ENCODE measurements at regions not wholly inside any gene's neighbourhood (a gene's known extent, or its start where the extent isn't known, plus 50 kb on each side); places are given as distances from the start of the nearest gene placed in this dataset.
"Not testable (repeated sequence)": the region's sequence is repeated elsewhere in the genome, so short reads cannot be mapped to it uniquely, and the experiment has no call there.

DNA sequence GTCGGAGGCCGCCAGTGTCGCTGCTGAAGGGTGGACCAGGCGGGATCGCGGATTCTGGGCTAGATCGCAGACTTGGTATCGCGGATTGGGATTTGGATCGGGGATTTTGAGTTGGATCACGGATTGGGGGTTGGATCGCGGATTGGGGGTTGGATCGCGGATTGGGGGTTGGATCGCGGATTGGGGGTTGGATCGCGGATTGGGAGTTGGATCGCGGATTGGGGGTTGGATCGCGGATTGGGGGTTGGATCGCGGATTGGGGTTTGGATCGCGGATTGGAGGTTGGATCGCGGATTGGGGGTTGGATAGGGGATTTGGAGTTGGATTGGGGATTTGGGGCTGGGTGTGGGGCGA lies 93.1 kb upstream of the THOC3 start:
- DNase-seq: not testable (repeated sequence)

DNA sequence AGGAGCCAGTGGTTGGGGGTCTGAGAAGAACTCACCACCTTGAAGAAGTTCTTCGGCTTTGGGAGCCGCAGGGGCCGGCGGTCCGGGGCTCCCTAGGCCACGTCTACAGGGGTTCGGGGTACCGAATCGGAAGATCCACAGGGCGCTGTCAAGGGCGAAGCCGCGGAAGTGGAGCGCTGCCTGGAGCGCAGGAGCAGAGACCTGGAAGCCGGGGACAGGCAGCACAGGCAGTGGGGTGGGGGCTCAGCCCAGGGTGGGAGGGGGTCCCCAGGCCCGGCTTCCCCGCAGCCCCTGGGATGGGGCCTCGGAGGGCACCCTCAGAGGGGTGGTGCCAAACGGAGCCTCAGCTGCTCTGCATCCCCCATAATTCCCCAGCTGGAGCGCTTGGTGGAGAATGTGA lies 93.5 kb upstream of the THOC3 start:
- not testable (repeated sequence) for DNase-seq

DNA sequence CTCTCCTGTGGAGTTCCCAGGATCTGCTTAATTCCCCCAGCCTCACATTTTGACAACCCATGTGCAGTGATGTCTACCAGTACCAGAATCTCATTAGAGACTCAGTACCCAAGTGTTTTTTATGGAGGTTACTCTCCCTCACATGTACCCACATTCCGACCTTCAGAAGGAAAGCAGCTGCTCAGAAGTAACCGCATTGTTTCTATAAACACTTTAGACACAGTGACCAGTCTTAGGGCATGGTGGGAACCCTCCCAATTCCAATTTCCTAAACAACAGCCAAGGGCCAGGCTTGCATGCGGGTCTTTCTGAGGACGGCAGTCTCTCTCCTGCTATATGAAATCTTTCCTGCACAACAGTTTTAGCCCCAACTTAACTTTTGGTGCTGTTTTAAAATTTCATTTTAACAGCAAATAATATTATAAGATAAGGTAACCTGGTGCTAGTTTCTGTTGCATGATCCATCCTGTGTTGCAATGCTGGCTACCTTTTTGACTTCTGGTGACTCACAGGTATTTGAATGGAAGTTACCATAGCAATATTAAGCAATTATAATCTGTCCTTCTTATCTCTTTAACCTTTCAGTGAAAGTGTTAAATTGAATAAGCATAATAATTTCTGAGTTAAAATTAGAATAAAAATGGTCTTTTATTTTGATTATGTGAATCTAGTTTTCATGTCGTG lies 98.3 kb upstream of the THOC3 start:
- not testable (repeated sequence) for DNase-seq

DNA sequence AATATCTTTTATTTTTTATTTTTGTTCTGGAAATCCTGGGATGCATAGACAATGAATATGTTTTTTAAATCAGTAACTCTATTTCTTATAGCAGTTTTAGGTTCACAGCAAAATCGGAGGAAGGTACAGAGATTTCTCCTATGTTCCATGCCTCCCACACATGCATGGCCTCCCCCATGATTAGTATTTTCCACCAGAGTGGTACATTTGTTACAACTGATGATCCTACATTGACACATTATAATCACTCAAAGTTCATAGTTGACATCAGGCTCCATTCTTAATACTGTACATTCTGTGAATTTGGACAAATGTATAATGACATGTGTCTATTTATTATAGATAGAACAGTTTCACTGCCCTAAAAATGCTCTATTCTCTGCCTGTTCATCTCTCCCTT lies 99.0 kb upstream of the THOC3 start:
- DNase-seq: not testable (repeated sequence)

DNA sequence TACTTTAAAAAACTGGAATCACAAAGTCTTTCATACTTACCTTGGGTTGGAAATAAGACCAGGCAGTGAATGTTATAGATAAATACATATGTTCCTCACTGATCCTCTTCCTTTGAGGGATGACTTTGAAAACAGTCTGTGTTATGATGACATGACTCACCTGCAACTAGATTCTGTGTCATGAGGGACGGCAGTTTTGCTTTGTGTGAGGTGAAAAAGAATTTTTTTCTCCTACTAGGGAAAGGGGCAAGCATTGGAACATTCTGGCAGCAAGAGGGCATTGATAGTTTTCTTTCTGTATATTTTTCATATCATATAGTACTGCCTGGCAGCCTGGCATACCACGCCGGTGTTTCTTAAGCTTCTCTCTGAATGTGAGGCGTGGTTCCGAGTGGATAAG lies 99.8 kb upstream of the THOC3 start:
- DNase-seq: not testable (repeated sequence)

DNA sequence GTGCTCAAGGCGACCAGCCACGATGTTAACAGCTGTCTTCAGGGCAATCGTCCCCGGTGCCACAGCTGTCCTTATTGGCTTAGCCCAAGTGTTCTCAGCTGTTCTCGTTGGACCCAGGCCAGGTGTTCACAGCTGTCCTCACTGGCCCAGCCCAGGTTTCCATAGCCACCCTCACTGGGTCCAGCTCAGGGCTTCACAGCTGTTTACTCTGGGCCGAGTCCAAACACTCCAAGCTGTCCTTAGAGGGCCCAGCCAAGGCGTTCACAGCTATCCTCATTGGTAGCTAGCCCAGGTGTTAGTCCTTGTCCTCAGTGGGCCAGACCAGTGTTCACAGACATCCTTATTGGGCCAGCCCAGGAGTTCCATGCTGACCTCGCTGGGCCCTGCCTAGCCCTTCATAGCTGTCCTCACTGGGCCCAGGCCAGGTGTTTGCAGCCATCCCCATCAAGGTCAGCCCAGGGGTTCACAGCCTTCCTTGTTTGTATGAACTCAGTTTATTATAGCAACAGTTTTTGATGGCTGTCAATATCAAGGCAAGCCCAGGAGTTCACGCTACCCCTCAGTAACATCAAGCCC lies 106.0 kb upstream of the THOC3 start:
- peak; percentile 45 for DNase-seq

DNA sequence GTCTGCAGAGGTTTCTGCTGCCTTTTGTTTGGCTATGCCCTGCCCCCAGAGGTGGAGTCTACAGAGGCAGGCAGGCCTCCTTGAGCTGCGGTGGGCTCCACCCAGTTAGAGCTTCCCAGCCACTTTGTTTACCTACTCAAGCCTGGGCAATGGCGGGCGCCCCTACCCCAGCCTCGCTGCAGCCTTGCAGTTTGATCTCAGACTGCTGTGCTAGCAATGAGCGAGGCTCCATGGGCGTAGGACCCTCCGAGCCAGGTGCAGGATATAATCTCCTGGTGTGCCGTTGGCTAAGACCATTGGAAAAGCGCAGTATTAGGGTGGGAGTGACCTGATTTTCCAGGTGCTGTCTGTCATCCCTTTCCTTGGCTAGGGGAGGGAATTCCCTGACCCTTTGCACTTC lies 115.6 kb upstream of the THOC3 start:
- DNase-seq: not testable (repeated sequence)

DNA sequence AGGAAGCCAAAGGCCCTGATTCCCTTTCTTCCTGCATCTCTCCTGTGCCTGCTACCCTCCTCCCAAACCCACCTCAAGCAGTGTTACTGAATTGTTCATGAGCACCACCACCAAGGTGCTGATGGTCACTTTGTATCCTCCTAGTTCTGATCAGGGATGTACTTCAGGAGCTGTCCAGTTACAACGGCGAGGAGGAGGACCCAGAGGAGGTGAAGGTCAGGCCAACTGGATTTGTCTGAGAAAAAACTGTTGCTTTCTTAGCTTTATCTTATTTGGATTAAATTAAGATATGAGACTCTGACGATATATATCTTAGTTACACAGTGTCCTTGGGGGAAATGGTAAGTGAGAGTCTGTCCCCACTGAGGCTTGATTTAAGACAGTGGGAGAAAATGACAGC lies 135.0 kb upstream of the THOC3 start:
- DNase-seq: not testable (repeated sequence)

DNA sequence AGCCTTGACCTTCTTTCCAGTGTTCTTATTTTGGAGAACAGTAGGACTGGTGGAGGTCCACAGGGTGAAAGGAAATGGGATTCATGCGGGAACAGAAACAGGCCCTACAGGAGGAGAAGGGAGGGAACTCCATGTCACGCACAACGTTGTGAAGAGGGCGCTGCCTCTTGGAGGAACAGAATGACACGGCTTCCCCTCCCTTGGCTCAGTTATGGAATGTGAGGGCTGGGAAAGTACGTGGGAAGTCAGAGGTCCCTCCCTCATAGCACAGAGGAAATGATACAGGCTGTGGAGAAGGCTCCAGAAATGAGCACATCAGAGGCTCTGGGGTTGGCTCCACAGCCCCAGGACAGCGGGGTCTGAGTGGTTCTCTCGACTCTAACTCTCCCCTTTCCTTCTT lies 125.3 kb upstream of the SIMC1 start:
- not testable (repeated sequence) for DNase-seq

DNA sequence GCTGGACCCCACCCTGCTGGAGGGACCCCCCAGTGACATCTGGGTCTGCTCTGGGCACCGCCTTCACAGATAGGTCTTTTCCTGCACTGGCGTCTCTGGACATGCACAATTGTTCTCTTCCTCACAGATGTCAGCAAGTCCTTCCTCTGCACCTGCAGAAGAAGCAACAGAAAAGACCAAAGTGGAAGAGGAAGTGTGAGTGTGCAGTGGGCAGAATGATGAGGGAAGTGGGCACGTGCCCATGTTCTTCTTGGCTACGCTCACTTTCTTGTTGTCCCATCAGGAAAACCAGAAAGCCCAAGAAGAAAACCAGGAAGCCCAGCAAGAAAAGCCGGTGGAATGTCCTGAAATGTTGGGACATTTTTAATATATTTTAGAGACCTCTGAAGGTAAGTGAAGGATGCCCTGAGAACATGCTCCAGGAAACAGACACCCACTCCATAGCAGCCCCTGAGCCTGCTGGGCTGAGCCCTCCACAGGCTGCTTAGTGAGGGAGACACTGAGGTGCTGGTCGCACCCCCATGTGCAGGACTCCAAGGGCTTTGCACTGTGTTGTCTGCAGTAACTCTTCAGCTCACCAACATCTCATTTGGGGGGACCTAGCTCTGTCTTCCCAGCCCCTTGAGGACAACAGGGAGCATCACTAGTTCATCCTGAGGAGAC lies 124.4 kb upstream of the SIMC1 start:
- not testable (repeated sequence) for DNase-seq

DNA sequence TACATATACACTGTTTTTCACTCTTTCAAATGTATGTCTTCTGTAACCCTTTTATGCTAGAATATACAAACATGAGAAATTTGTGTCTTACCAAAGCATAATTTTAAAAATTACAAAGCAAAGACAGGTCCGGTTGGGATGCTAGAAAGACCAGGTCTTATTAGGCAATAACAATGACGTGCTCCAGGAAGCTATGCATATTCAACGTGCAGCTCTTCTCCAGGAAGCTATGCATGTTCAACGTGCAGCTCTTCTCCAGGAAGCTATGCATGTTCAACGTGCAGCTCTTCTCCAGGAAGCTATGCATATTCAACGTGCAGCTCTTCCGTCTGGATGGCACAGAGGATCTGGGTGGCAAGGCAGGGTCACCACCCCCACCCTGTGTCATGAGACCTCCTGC lies 123.4 kb upstream of the SIMC1 start:
- DNase-seq: not testable (repeated sequence)

DNA sequence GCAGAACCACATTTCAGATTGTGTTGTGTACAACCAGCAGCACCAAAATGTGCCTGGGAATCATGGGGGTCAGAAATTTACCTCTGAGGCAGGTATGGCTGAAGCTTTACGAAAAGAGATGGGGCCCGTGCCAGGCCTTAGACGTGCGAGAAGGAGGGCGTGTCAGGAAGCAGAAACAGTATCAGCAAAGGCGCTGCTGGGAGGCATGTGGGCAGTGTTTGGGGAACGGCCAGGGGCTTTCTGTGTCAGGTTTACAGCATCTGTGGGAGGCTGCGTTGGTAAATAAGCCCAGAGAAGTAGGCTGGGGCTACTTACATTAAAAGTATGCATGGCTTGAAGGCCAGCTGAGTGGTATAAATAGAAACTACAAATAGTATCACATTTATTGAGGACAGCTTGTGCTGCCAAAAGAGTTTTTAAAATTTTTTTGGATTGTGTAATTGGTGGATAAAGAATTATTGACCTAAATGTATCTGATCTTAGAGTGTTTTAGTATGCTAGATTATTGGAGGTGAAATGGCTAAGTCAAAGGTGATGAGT lies 120.5 kb upstream of the SIMC1 start:
- not testable (repeated sequence) for DNase-seq

DNA sequence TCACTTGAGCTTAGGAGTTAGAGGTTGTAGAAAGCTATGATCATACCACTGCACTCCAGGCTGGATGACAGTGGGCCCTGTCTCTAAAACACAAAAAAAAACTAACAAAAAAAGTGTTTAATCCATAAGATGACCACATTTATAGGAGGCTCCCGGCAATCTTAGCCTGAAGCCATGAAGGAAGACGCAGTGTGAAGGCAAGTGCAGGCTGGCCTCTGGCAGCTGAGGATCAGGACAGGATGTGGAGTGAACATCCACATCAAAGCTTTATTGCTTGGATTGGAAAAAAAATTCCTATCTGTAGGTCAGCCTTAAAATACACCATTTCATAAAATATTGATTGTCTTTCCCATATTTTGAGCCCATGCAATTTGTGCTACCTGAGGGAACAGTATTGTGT lies 115.9 kb upstream of the SIMC1 start:
- not testable (repeated sequence) for DNase-seq

DNA sequence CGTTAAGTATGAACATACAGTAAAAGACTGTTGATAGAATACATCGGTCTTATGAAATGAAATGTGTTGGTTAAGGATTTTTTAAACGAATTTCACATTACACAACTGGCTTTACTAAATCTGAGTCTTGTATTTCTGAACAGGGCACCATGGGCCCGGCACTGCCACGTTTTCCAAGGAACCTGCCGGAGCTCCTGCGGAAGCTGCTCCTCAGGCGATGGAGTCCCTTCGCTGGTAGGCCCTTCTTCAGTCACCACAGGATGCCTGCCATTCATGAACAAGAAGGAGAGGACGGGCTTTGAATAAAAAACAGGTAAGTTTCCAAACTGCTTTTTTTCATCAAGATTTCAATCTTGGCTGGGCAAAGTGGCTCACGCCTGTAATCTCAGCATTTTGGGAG lies 114.1 kb upstream of the SIMC1 start:
- DNase-seq: not testable (repeated sequence)

DNA sequence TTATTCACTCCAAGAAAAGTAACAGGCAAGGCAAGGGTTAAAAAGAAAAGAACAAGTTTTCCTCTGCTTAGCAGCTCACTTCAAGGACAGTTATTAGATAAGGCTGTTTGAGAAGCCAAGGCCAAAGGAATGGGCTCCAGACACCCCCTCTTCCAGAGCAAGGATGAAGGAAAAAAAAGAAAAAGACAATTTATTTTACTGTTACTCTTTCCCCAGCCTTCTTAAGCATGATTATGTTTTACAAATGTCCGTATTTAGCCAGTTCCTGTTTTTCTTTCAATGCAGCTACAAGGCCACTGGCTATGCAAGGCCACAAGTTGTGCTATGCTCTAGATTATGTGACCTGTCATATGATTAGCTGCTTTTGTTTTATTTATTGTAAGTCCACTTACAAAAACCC lies 106.5 kb upstream of the SIMC1 start:
- DNase-seq: no peak

DNA sequence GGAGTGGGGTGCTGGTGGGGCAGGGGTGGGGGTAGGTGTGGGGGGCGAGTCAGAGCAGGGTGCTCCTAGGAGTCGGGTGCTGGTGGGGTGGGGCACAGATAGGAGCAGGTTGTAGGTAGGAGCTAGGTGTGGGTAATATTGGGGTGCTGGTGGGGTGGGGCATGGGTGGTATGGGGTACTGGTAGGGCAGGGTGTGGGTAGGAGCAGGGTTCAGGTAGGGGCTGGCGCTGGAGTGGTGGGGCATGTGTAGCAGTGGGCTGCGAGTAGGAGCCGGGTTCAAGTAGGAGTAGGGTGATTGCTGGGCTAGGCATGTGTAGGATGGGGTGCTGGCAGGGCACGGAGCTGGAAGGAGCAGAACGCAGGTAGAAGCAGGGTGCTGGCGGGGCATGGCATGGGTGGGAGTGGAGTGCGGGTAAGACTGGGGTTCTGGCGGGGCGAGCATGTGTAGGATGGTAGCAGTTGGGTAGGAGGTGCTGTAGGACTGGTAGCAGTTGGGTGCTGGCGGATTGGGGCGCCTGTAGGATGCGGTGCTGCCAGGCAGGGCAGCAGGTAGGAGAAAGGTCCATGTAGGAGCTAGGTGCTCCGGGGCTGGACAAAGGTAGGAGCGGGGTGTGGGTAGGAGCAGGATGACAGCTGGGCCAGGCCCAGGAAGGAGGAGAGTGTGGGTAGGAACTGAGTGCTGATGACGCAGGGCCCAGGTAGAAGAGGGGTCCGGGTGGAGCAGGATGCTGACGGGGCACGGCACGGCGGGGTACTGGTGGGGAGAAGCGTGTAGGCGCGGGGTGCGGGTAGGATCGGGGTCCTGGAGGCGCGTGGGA lies 105.5 kb upstream of the SIMC1 start:
- DNase-seq: no peak

DNA sequence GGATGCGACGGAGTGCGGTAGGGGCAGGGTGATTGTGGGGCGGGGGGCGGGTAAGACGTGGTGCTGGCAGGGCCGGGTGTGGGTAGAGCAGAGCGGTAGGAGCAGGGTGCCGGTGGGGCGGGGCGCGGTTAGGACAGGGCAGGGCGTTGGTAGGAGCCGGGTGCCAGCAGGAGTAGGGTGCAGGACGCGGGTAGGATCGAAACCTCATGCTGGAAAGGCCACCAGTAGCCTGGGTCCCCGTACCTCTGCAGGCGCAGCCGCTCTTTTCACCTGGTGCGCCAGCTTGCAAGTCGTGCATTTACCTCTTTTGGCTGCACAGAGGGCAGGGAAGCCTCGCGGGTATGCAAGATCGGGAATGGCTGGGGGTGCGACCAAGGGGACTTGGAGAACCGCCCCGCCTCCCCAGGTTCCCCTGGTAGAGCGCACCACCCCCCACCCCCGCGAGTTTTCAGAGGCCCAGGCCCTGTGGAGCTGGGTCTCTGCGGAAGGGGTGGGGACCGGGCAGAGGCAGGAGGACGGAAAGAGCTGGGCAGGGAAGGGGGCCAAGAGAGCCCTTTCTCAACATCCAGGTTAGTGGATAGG lies 104.8 kb upstream of the SIMC1 start:
- DNase-seq: peak; percentile 51

DNA sequence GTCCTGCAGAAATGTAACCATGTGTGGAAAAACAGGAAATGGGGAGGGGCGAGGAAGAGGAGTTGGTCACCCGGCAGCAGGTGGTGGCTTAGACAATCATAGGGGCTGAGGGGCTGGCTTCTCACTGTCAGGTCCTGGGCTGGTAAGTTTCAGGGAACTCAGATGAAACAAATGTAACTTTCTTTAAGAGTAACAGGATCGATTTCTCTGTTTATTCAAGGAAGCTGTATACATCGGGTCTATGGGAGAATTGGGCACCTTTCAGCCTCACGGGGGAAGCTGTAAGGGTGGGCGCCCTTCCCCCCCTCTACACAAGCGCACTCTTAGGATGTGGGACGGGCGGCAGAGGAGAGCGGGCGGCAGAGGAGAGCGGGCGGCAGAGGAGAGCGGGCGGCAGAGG lies 104.3 kb upstream of the SIMC1 start:
- no peak for DNase-seq

DNA sequence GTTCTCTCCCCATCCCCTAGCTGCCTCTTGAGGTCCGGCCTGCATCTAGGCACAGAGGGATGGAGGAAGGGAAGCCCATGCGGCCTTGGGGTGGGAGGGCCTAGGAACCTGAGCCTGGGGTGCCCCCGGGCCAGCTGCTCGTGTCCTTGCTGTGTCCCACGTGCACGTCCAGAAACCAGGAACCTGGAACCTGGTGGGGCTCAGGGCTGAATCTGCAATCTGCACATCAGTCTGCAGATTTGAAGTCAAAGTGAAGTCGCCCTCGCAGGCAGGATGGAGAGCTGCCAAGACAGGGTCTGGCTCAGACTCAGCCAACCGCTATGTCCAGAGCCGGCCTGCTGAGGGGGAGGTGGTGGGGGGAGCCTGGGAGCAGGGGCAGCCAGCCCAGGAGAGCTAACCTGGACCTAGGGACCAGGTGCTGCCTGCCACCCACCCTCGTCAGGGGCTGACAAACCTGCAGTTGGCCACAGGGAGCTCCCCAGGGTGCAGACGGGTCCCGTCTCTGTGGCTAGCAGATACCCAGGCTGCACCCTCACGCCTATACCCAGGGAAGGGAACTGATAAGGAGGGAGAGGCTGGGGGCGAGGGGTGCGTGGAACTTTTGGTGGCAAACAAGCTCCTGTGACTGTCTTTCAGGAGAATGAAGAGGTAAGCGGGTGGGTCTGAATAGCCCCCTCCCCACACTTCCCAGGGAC lies 103.5 kb upstream of the SIMC1 start:
- peak; percentile 56 for DNase-seq

DNA sequence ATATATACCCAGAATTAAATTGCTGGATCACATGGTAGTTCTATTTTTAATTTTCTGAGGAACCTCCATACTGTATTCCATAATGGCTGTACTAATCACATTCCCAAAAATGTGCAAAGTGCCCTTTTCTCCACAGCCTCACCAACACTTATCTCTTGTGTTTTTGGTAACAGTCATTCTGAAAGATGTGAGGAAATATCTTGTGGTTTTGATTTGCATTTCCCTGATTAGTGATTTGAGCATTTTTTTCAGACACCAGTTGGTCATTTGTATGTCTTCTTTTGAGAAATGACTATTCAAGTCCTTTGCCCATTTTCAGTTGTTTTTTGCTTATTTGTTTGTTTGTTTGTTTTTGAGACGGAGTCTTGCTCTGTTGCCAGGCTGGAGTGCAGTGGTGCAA lies 98.1 kb upstream of the SIMC1 start:
- not testable (repeated sequence) for DNase-seq

DNA sequence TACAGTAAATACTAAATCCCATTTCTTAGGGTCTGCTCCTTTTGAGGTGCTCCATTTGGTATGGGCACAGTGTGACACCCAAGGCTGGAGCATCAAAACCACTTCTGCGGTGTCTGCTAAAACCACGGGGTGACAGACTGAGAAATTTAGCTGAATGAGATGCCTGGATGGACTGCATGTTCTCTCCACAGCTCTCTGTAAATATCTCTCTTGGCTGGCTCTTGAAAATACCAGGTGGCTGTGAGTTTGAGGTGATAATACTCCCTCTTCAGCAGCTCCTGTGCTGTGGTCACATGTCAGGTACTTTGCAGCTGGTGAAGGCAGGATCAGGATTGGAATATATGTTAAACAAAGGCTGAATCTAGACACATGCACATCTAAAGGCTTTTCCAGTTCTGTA lies 93.7 kb upstream of the SIMC1 start:
- DNase-seq: no peak

DNA sequence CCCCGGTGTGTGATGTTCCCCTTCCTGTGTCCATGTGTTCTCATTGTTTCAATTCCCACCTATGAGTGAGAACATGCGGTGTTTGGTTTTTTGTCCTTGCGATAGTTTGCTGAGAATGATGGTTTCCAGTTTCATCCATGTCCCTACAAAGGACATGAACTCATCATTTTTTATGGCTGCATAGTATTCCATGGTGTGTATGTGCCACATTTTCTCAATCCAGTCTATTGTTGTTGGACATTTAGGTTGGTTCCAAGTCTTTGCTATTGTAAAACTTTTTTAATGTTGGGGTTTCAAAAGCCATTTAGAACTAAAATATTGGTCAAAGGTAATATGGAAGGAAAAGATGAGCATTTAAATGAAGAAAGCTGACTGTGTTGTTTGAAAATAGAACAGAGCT lies 88.3 kb upstream of the SIMC1 start:
- DNase-seq: not testable (repeated sequence)
